Endothelial cell of umbilical vein (primary cell): ENCODE measurements at regions not wholly inside any gene's neighbourhood (a gene's known extent, or its start where the extent isn't known, plus 50 kb on each side); places are given as distances from the start of the nearest gene placed in this dataset.
"Not testable (repeated sequence)": the region's sequence is repeated elsewhere in the genome, so short reads cannot be mapped to it uniquely, and the experiment has no call there.

ENCODE experiments used
- CTCF ChIP-seq, 2 donors: IDR thresholded peaks; 1 replicate in 1 of 2; 2 replicates in 1 of 2; pipeline ENCODE4 v1.5.1; 2011; ENCODE audit warnings: low read length in 2 of 2, mild to moderate bottlenecking in 2 of 2, moderate library complexity in 2 of 2, control low read depth in 1 of 2, inconsistent platforms in 1 of 2, low read depth in 1 of 2; ENCODE audit not compliant: insufficient read depth in 1 of 2; ENCODE audit errors: extremely low read depth in 1 of 2
- JUN ChIP-seq: IDR thresholded peaks from 2 replicates; pipeline ENCODE4 v1.6.1; 2011; ENCODE audit warnings: borderline replicate concordance, low read depth; ENCODE audit not compliant: insufficient read length, insufficient read depth
- POLR2AphosphoS5 ChIP-seq: IDR thresholded peaks from 2 replicates; pipeline ENCODE4 v1.6.1; 2012; ENCODE audit warnings: low read depth, mild to moderate bottlenecking, control low read depth, low read length, moderate library complexity; ENCODE audit not compliant: insufficient read depth

- TF ChIP-seq CTCF (IDR thresholded peaks at IDR 0.05; ENCODE audit: extremely low read depth in 1 of 2, insufficient read depth in 1 of 2, low read depth in 1 of 2, low read length in 2 of 2); POLR2AphosphoS5; JUN: not testable (repeated sequence)
Measured at GRCh38 chr9:85847782-85848181, 93.2 kb upstream of the NAA35 start.
